ENCODE measurements at regions not wholly inside any gene's neighbourhood (a gene's known extent, or its start where the extent isn't known, plus 50 kb on each side); places are given as distances from the start of the nearest gene placed in this dataset.
A peak's percentile ranks its signal among the peaks of the same experiment; 100 is the strongest.
"Not testable (repeated sequence)": the region's sequence is repeated elsewhere in the genome, so short reads cannot be mapped to it uniquely, and the experiment has no call there.

- peak; percentile 47 for DNase-seq (ENCODE audit: low read depth)
Measured at GRCh38 chr18:70423988-70424387, 135.1 kb downstream of the SOCS6 start.

- DNase-seq (ENCODE audit: low read depth) = no peak
Measured at GRCh38 chr18:70423120-70423519, 134.3 kb downstream of the SOCS6 start.

- DNase-seq (ENCODE audit: low read depth) = no peak
Measured at GRCh38 chr18:70422391-70422965, 133.6 kb downstream of the SOCS6 start.

DNA sequence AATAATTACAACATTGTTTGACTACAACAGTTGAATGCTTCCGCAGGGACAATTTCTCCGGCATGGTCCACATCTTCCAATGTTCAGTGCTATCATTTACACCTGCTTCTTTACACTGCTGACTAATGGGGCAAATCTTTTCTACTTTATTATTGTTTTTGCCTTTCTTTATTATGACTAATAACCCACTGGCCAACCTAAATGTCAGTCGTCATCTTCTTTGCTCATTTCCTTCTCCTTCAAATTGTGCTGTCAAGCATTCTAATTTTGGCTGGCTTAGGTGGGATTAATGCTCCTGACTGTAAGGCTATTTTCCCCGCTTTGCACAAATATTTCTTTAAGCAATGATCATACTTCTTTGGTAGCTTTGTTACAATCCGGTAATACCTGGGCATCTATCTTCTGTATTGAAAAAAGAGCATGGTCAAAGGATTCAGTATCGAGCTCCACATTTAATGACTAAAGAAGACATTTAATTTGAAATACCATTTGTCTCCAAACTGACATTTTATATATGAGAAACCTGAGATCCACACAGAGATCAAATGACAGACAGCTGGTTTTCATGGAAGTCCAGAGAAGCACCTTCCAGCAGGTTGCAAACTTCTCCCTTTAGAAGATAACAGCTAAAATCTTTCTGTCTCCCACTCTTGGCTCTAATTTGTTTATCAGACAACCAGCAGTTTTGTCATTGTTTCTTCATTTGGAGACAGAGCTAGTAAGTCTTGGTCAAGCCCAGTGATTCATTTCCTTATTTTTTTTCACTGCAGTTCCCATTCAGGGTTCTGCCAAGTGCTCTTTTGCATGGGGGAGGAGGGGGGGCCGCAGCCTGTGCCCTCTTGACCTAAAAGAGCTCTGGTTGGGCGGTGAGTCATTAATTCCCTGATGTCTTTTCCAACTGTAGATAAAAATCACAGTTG is 132.9 kb downstream of the SOCS6 start:
- peak; percentile 96 for DNase-seq (ENCODE audit: low read depth)

DNA sequence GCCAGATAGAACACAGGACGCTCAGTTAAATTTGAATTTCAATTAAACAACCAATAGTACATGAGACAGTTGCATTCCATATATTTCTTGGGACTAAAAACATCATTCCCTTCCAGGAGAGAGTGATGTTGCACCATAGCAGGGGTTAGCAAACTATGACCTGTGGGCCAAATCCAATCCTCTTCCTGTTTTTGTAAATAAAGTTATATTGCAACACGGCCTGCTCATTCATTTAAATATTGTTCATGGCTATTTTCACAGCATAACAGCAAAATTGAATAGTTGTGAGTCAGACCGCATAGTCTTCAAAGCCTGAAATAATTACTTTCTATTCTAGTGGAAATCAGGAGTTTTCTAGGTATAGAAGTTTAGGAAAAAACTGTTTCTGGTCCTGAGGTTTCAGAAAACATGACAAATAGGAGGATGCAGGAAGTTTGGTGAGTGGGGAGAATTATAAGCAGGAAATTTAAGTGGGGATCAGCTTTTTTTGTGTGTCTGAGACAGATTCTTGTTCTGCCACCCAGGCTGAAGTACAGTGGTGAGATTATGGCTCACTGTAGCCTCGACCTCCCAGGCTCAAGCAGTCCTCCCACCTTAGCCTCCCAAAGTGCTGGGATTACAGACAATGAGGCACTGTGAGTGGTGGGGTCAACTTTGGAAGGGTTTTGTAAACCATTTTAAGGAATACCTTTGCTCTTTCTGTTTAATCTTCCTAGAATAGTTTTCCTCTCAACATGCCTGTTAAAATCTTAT is 131.5 kb downstream of the SOCS6 start:
- peak; percentile 63 for DNase-seq (ENCODE audit: low read depth)

DNA sequence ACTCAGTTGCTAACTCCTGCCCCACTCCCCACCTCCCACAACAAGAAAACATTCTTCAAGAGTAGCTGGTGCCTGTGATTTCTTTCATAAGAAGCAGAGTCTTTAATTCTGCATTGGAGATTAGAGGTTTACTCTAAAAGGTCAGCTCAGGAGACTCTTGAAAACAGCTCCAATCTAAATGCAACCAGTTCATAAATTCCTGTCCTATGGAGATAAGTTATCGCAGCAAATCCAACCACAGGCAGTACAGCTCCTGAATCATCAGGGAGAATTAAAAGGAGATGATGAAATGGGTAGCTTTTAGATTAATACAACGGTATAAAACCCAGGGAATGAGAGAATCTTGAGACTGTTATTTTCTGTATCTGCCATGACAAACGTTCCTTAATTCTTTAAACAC is 130.7 kb downstream of the SOCS6 start:
- DNase-seq (ENCODE audit: low read depth) = peak; percentile 42

DNA sequence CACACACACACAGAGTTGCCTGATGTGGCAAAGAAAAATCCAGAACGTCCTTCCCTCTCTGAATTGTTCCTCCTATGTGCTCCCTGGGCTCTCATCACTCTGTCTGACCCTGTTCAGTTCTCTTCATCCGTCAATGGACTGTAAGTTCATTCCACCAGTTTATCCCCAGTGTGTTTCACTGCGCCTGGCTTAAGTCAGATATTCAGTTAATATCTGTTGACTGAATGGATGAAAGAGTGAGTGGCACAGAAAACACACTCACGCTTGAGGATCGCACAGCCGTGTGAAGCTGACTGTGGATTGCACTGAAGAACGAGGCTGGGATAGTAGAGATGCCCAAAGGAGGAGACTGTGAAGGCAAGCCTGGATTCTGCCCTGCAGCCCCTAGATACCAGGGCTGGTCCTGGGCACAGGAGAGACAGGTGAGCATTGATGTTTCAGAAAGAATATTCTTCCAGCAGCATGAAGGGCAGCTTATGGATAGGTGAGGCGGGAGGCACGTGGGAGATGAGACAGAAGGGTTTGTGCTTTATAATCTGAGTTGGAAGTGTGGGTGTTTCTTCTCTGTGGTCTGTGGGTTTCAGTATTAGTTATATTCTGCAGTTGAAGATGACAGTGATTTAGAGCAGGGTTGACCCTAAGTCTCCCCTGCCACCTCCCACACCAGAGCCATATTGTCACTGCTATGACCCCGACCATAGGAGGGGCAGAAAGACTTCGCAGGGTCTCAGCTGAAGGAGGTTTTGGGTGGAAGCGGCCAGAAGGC is 129.9 kb downstream of the SOCS6 start:
- DNase-seq (ENCODE audit: low read depth) = no peak

- DNase-seq (ENCODE audit: low read depth) = no peak
Measured at GRCh38 chr18:70417847-70418246, 129.0 kb downstream of the SOCS6 start.

DNA sequence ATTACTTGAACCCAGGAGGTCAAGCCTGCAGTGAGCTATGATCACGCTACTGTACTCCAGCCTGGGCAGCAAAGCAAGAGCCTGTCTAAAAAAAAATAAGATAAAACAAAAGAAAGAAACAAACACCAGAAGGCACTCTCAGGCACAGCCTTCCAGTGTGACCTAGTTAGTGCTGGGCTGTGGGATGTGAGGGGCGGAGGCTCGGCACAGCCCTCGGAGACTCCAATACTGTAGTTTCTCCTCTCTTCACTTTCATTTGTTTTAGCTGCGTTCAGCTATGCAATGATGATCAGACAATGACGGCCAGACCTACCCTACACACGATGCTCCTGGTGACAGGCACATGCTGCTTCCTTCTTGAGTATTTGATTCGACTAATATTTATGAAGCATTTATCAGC is 127.7 kb downstream of the SOCS6 start:
- no peak for DNase-seq (ENCODE audit: low read depth)

GRCh38 chr18:70415823-70416488 is 127.1 kb downstream of the SOCS6 start:
- no peak for DNase-seq (ENCODE audit: low read depth)

DNA sequence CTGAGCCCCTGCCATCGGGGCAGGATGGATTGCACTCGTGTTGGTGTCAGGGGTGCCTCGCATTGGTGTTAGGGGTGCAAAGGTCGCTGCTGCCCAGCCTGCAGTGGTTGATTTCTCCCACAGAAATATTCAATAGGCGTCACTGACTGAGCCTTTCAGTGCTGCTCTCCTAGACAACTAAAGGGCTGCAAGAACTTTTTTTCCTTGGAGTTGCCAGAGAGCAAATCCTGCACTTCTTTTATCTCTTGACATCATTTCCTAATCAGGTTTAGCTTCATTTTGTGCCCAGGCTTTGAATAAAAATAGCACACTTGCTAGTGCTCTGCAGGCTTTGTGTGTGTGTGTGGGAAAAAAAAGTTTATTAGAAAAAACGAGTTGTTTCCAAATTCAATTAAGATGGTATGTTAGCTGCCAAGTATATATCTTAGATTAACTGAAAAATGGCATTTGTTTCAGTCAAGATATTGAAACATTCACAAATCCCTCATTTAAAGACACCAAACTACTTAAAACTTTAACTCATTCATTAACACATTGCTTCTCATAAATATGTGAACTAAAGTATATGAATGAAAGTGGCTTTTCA is 125.6 kb downstream of the SOCS6 start:
- no peak for DNase-seq (ENCODE audit: low read depth)

- no peak for DNase-seq (ENCODE audit: low read depth)
Measured at GRCh38 chr18:70413455-70413854, 124.6 kb downstream of the SOCS6 start.

- DNase-seq (ENCODE audit: low read depth) = no peak
Measured at GRCh38 chr18:70411876-70412435, 123.1 kb downstream of the SOCS6 start.

- DNase-seq (ENCODE audit: low read depth) = no peak
Measured at GRCh38 chr18:70411307-70411706, 122.5 kb downstream of the SOCS6 start.

- DNase-seq (ENCODE audit: low read depth) = no peak
Measured at GRCh38 chr18:70405052-70405451, 116.2 kb downstream of the SOCS6 start.

DNA sequence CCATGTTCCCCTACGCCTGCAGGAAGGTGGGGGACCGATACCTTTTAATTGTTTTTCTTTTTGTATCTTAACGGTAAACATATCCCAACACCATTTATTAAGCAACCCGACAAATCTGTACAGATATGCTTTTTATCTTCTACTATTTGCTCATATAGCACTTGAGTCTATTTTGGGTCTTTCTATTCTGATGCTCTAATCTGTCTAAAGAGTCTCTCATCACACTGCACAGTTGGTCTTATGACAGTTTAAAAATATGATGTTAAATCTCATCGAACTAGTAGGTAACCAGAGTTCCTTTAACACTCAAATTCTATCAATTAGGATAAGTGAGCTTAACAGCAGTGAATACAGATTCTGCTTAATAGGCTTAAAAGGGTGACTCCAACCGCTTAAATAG is 111.6 kb downstream of the SOCS6 start:
- no peak for DNase-seq (ENCODE audit: low read depth)

DNA sequence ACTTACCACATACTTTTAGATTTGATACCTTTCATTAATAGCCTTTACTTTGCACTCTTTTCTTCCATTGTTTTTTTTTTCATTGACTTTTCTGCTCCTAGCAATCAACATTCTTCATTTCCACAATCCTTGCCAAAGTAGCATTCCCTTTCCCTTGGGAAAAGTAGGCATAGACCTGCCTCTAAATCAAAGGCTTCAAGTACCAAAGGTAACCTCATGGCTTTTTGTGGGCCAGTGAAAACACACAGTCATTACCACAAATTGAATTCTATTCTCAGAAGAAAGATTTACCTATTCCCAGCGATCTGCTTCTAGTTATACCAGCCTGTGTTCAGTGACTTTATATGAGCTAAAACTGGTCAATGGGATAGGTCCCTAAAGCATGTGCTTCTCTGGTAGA is 109.2 kb downstream of the SOCS6 start:
- DNase-seq (ENCODE audit: low read depth) = no peak

GRCh38 chr18:70397259-70397925 is 108.5 kb downstream of the SOCS6 start:
- DNase-seq (ENCODE audit: low read depth) = peak; percentile 36

DNA sequence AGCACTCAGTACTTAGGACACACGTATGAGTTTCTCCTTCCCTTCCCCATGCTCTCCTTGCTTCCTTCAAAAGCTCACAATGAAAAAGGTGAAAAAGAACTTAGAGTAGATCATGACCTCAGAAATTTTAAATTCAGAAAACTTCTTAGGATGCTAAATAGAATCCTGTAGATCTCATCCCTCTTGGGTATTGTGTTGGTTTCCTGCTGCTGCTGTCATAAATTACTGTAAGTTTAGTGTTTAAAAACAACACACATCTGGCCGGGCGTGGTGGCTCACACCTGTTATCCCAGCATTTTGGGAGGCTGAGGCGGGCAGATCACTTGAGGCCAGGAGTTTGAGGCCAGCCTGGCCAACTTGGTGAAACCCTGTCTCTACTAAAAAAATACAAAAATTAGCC is 106.9 kb downstream of the SOCS6 start:
- not testable (repeated sequence) for DNase-seq (ENCODE audit: low read depth)

DNA sequence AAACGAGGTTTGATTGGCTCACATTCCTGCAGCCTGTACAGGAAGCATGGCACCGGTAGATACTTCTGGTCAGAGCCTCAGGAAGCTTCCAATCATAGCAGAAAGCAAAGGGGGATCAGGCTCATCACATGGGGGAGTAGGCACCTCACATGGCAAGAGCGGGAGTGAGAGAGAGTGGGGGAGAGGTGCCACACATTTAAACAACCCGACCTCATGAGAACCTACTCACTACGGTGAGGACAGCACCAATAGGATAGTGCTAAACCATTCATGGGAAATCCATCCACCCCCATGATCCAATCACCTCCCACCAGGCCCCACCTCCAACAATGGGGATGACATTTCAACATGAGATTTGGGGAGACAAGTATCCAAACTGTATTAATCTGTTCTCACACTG is 105.8 kb downstream of the SOCS6 start:
- no peak for DNase-seq (ENCODE audit: low read depth)
